ENCODE measurements at regions not wholly inside any gene's neighbourhood (a gene's known extent, or its start where the extent isn't known, plus 50 kb on each side); places are given as distances from the start of the nearest gene placed in this dataset.

DNA sequence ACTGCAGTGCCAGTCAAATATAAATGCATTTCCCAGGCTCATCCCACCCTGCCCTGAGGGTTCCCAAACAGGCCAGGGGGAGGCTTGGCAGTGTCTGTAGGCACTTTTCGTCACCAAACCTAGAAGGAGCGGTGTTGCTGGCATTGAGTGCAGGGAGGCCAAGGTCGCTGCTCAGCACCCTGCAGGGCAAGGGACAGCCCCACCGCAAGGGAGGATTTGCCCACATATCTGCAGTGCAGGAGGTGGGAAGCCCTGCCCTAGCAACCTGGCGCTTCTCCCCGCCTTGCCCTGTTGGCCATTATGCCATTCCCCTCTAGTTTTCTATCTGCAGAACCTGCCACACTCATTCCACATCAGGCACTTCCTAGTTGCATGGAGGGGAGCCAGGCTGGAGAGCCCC, 327.8 kb upstream of the ADCY2 start:
- ATAC-seq = no peak
- Mint-ChIP-seq H3K36me3 (no peaks in the 10 kb centered on the region), H3K27ac (no peak overlapping the region), H3K9me3 (peaks cover 0 to 3% of the 10 kb centered on the region in 2 donors)
- DNase-seq (ENCODE audit: low spot score in 2 of 2) = no peak

DNA sequence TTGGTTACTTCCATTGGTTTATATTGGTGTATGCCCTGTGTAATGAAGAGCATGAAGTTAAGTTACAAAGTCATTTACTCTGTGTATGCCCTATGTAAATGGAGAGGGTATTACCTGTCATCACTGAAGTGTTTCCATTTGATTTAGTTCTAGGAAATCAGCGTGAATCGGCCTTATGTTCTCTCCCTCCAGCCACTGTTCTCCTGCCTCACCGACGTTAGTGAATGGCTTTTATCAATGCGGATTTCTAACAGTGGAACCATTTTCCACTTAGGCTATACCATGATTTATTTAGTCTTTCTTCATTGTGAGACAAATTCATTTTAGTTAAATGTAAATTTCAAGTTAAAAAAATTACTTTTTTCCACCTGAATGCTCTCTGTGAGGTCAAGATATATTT, 327.0 kb upstream of the ADCY2 start:
- ATAC-seq = no peak
- peaks cover 0 to 3% of the 10 kb centered on the region in 2 donors for H3K9me3 Mint-ChIP-seq
- no peak overlapping the region for H3K27ac Mint-ChIP-seq
- no peak for DNase-seq (ENCODE audit: low spot score in 2 of 2)
- no peaks in the 10 kb centered on the region for H3K36me3 Mint-ChIP-seq

DNA sequence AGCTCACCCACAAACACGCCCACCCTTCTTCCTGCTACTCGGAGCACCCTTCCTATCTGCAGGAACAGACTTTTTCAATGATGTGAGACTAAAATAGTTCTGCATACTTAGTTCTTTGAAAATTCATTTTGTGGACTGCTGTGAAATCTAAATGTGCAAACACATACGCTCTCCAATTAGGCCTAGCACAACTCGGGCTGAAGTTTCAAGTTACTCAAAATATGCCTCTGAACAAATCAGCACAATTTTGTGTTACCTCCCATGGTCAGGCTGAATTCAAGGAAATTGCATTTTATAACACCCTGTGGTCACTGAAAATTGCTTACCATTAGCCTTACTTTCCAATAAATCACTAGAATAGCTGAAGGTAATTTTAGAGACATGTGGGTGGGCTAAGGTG, 323.8 kb upstream of the ADCY2 start:
- no peak for ATAC-seq
- H3K36me3 Mint-ChIP-seq = no peaks in the 10 kb centered on the region
- DNase-seq (ENCODE audit: low spot score in 2 of 2) = no peak
- H3K27ac Mint-ChIP-seq = no peak overlapping the region
- peaks cover 0 to 3% of the 10 kb centered on the region in 2 donors for H3K9me3 Mint-ChIP-seq

DNA sequence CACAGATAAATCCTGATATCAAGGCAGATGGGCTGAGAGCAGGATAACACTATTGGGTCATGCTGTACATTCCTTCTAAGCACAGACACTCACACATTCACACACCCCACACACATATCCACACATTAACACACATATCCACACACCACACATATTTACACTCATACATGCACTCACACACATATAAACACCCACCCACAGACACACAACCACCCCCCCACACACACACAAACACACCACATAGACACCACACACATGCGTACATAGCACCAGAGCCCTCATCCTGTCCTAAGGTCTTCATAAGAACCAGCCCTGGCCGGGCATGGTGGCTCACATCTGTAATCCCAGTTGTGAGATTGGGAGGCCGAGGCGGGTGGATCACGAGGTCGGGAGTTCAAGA, 322.3 kb upstream of the ADCY2 start:
- no peak for ATAC-seq
- H3K27ac Mint-ChIP-seq = no peak overlapping the region
- peaks cover 0 to 3% of the 10 kb centered on the region in 2 donors for H3K9me3 Mint-ChIP-seq
- H3K36me3 Mint-ChIP-seq = no peaks in the 10 kb centered on the region
- no peak for DNase-seq (ENCODE audit: low spot score in 2 of 2)

DNA sequence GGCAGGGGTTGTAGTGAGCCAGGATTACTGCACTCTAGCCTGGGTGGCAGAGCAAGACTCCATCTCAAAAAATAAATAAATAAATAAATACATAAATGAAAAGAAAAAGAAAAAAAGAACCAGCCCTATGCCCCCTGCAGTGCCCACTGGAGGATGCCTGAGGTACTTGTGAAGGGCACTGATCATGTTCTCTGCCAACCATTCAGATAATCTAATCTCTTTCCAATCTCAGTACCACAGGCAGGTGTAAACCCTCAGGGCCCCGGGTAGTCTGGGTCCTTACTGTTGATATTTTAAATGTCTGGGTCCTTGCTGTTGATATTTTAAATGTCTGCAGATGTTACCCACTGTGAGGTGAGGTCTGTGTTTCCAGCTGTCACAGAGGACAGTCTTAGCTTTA, 321.8 kb upstream of the ADCY2 start:
- ATAC-seq (no peak), DNase-seq (ENCODE audit: low spot score in 2 of 2) (no peak)
- Mint-ChIP-seq H3K9me3 (peaks cover 0 to 3% of the 10 kb centered on the region in 2 donors), H3K36me3 (no peaks in the 10 kb centered on the region), H3K27ac (no peak overlapping the region)

DNA sequence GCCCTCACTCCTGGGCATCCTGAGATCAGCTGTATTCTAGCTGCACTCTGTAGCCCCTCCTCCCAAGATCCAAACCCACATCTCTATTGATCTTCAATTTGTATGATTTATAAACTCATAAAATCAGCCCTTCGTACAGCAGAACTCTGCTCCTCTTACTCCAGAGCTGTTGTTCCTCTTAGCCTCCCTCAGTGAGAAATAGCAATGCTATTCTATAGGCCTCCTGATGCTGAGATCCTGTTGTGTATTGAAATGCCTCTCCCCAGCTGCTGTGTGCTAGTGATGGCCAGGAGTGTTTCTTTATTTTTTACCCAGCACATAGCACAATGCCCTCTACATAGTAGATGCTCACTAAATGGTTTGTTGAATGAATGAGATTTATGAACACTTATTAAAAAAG, 320.5 kb upstream of the ADCY2 start:
- DNase-seq (ENCODE audit: low spot score in 2 of 2) = no peak

DNA sequence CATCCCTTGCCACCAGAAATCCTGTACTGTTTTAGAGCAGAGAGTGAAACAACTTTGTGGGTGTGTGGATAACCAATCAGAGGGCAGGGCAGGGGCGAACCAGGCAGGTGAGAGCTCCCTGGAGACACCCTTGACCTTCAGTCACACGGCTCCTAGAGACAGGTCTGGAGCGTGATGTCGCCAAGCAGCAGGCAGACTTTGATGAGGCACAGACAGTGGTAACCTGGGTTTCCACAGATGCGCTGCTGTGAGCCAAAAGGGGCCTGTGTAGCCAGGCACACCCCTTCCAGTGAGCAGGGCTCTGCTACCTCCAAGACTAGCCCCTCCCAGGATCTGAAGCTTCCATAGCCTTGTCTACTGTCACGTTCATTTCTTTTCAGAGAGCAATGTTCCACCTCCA, 317.8 kb upstream of the ADCY2 start:
- ATAC-seq = no peak
- DNase-seq (ENCODE audit: low spot score in 2 of 2) = no peak
- H3K9me3 Mint-ChIP-seq = no peaks in the 10 kb centered on the region
- H3K27ac Mint-ChIP-seq = no peak overlapping the region
- H3K36me3 Mint-ChIP-seq = no peaks in the 10 kb centered on the region

More for the DNA sequence above, 320.5 kb upstream of the ADCY2 start:
- Mint-ChIP-seq H3K27ac (no peak overlapping the region), H3K36me3 (no peaks in the 10 kb centered on the region), H3K9me3 (peaks cover 0 to 3% of the 10 kb centered on the region in 2 donors)
- ATAC-seq = no peak

DNA sequence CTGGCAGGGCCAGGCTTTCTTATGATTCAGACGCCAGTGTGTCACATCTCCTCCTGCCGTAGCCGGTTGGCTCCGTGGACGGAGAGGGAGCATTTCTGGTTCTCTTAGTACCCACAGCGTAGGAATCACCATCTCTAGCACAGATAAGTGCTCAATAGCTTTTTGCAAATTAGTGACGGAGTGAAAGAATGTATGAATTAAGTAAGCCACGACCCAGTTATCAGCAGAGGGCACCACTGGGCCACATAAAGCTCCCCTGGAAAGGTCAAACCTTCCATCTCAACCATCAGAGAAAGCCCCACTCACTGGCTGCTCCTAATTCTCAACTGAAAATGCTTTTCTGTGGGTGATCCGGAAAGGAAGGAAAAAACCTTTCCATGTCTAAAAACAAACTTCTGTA, 317.0 kb upstream of the ADCY2 start:
- Mint-ChIP-seq H3K27ac (no peak overlapping the region), H3K36me3 (no peaks in the 10 kb centered on the region), H3K9me3 (no peaks in the 10 kb centered on the region)
- no peak for DNase-seq (ENCODE audit: low spot score in 2 of 2)
- ATAC-seq = no peak

DNA sequence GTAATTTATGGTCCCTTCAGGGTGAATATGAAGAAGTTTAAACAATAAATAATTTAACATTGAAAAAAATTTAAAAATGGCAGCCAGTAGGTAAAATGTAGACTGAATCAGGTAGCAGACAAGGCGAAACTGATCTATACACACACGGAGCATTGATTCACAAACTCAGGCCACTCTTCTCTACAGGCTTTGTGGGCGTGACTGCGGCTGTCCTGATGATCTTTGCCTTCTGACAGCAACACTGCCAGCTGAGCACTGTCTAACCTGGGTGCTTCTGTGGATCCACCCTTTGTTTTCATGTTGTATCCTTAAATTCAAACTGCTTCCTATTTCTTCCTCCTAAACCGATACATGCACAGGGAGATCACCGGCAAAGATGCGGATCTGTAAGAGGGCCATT, 315.4 kb upstream of the ADCY2 start:
- no peak for ATAC-seq

DNA sequence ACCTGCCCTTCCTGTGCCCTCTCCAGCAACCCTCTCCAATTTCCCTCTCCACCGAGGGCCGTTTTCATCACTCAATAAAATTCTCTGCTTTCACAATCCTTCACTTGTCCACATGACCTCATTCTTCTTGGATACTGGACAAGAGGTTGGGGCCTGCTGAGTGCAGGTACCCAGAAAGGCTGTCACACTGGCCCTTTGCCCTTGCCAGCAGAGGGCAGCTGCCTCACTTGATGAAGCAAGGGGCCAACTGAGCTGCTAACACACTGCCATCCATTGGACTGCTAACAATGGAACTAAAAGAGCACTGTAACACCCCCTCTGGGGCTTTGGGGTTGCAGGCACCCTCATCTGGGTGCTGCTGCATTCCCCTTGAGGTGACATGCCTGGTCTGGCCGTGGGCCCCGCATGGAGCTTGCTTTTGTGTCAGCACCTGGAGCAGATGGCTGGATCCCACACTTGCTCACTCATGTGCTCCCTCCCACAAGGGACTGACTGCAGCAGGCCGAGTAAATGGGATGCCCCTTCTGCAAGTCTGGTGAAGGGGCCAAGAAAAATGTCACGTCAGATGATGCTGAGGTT, 308.1 kb upstream of the ADCY2 start:
- Mint-ChIP-seq H3K36me3 (no peaks in the 10 kb centered on the region), H3K27ac (no peak overlapping the region), H3K9me3 (peaks cover 4% of the 10 kb centered on the region in 2 donors)
- no peak for ATAC-seq
- no peak for DNase-seq (ENCODE audit: low spot score in 2 of 2)

More for the DNA sequence above, 315.4 kb upstream of the ADCY2 start:
- DNase-seq (ENCODE audit: low spot score in 2 of 2) = no peak
- no peaks in the 10 kb centered on the region for H3K36me3 Mint-ChIP-seq
- no peak overlapping the region for H3K27ac Mint-ChIP-seq
- H3K9me3 Mint-ChIP-seq = no peaks in the 10 kb centered on the region

DNA sequence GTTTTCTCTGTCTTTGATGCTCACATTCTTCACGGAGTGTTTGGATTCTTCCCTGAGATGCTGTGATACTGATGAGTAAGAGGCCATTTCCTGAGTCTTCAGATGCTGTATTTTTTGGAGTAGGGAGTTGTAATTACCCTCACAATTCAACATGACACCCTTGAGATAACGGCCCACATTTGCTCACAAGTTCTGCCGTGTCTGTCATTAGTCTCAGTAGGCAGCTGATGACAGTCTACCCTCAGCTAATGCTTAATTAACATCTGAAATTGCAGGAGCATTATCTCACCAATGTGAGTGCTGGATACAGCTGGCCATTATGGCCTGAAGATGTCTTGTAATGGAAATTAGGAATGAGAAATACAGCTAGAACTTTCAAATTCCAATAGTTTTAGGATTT, 307.1 kb upstream of the ADCY2 start:
- DNase-seq (ENCODE audit: low spot score in 2 of 2) (no peak), ATAC-seq (no peak)
- Mint-ChIP-seq H3K9me3 (peaks cover 4% of the 10 kb centered on the region in 2 donors), H3K27ac (no peak overlapping the region), H3K36me3 (no peaks in the 10 kb centered on the region)

DNA sequence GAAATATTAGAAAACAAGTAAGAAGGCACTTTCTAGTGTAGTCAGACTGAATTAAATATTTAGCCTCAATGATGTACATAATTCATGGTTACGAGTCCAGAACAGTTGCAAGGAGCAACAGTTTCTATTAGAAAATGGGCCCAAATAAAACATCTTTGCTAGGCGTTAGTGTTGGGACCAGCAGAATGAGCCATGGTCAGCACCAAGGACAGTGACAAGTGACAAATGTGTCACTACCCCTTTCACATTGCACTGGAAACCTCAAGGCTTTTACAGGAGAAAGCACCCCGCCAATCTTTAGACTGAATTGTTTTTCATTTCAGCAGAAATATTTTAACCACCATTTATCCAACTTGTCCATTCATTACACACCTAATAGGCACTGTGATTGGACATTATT, 301.3 kb upstream of the ADCY2 start:
- no peak for DNase-seq (ENCODE audit: low spot score in 2 of 2)
- Mint-ChIP-seq H3K9me3 (no peaks in the 10 kb centered on the region), H3K27ac (no peak overlapping the region)

DNA sequence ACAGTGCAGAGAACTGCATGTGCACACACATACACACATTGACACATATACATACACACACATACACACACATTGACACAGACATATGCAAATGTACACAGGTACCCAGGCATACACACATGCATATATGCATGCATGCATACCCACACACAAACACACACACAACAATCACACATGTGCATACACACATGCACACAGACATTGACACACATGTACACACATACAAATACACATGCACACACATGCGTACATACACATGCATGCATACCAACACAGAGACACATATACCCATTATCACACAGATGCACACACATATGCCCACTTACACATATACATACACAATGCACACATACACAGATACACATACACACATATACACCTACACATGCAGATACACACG, 299.6 kb upstream of the ADCY2 start:
- H3K36me3 Mint-ChIP-seq = no peaks in the 10 kb centered on the region
- ATAC-seq = no peak
- H3K9me3 Mint-ChIP-seq = no peaks in the 10 kb centered on the region
- DNase-seq (ENCODE audit: low spot score in 2 of 2) = no peak
- H3K27ac Mint-ChIP-seq = no peak overlapping the region

More for the DNA sequence above, 301.3 kb upstream of the ADCY2 start:
- ATAC-seq = no peak
- H3K36me3 Mint-ChIP-seq = no peaks in the 10 kb centered on the region

DNA sequence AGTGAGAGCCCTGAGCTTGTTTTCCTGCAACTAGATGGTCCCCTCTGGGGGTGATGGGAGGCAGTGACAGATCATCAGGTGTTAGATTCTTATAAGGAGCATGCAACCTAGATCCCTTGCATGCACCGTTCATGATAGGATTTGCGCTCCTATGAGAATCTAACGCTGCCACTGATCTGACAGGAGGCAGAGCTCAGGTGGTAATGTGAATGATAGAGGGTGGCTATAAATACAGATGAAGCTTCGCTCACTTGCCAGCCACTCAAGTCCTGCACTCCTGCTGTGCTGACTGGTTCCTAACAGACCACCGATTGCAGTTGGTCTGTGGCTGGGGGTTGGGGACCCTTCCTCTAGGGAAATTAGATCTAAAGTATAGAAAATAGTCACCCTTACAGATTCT, 290.6 kb upstream of the ADCY2 start:
- Mint-ChIP-seq H3K36me3 (no peaks in the 10 kb centered on the region), H3K27ac (no peak overlapping the region), H3K9me3 (peaks cover 0 to 3% of the 10 kb centered on the region in 2 donors)
- DNase-seq (ENCODE audit: low spot score in 2 of 2) = no peak
- ATAC-seq = no peak

DNA sequence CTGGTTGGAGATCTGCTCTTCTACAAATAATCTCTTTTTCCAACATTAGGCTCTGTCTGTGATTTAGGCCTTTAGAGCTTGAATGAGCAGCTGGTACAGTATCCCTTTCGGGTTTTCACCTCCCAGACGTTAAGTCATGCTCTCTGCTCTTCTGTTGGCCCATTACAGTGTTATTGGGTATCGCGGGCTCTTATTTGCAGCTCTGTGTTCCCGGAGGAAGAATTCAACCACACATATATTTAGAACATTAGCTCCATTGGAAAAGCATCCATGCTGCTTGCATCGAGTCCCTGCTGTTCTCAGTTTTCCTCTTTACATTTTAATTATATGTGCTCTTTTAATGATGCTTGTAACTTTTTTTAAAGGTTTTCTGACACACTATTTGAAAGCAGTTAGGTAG, 278.0 kb upstream of the ADCY2 start:
- no peaks in the 10 kb centered on the region for H3K36me3 Mint-ChIP-seq
- ATAC-seq (no peak), DNase-seq (ENCODE audit: low spot score in 2 of 2) (no peak)
- peaks cover 5 to 10% of the 10 kb centered on the region in 2 donors for H3K9me3 Mint-ChIP-seq
- no peak overlapping the region for H3K27ac Mint-ChIP-seq

DNA sequence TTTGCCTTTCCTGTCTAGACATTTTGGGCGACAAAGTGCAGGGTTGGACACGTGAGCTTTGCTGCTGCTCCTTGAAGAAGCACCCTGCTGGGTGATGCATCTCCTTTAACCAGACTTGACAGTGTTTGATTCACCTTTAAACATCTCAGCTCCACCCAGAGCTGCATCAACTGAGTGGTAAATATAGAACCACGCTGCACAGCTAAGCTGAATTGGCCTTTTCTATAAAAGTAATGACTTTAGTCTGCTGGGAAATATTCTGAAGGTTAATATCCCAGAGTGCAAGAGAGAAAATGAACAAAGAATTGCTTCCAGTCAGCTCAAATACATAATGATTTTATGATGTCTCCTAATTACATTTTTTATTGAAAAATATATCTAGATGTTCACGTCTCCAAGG, 264.3 kb upstream of the ADCY2 start:
- ATAC-seq (no peak), DNase-seq (ENCODE audit: low spot score in 2 of 2) (no peak)
- Mint-ChIP-seq H3K36me3 (peaks cover 0 to 15% of the 10 kb centered on the region in 2 donors), H3K27ac (no peak overlapping the region), H3K9me3 (peaks cover 4 to 11% of the 10 kb centered on the region in 2 donors)

DNA sequence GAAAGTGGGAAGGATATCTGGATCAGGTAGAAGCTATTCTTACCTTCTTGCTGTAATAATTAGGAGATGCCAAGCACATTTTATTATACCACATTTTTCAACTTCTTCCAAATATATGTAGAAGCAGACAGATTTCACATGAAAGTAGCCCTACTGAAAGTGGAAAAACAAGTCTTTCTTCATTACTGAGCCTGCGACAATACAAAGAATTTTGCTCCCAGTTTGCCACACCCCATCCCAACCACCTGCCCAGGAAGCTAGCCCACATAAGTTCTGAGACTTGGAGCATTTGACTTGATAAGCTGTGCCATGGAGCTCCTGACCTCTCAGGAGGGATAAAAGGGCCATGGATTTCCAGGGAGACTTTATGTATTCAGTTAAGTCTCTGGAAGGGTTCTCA, 249.1 kb upstream of the ADCY2 start:
- Mint-ChIP-seq H3K36me3 (no peaks in the 10 kb centered on the region), H3K9me3 (peaks cover 0 to 5% of the 10 kb centered on the region in 2 donors), H3K27ac (no peak overlapping the region)
- DNase-seq (ENCODE audit: low spot score in 2 of 2) (no peak), ATAC-seq (no peak)

DNA sequence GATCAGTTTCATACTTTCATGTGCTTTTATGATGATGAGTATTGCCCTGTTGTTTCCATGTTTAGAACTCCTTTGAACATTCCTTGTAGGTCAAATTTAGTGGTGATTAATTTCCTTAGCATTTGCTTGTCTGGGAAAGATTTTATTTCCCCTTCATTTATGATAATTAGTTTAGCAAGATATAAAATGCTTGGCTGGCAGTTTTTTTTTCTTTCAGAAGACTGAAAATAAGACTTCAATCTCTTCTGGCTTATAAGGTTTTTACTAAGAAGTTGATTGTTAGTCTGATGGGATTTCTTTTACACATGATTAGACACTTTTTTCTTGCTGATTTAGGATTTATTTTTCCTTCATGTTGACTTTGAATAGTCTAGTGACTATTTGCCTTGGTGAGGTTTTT, 238.9 kb upstream of the ADCY2 start:
- Mint-ChIP-seq H3K36me3 (peaks cover 8 to 14% of the 10 kb centered on the region in 2 donors), H3K27ac (no peak overlapping the region), H3K9me3 (peaks cover 32 to 42% of the 10 kb centered on the region in 2 donors)
- DNase-seq (ENCODE audit: low spot score in 2 of 2) = no peak
- no peak for ATAC-seq
